WTC11 (cell line): ENCODE measurements at regions not wholly inside any gene's neighbourhood (a gene's known extent, or its start where the extent isn't known, plus 50 kb on each side); places are given as distances from the start of the nearest gene placed in this dataset.
"Not testable (repeated sequence)": the region's sequence is repeated elsewhere in the genome, so short reads cannot be mapped to it uniquely, and the experiment has no call there.

Source experiments
- CREB1 ChIP-seq: sonication (generic); formaldehyde crosslinking; IDR thresholded peaks from 2 replicates; pipeline ENCODE4 v1.8.0; 2023; ENCODE audit warnings: mild to moderate bottlenecking, missing genetic modification reagents
- ELF4 ChIP-seq: sonication (generic); formaldehyde crosslinking; IDR thresholded peaks from 2 replicates; pipeline ENCODE4 v1.8.1; 2022; ENCODE audit warnings: low read depth, mild to moderate bottlenecking, moderate library complexity, missing genetic modification reagents
- FOXJ3 ChIP-seq: sonication (generic); formaldehyde crosslinking; IDR thresholded peaks from 2 replicates; pipeline ENCODE4 v1.9.0; 2021; ENCODE audit warnings: missing genetic modification reagents, mild to moderate bottlenecking, borderline replicate concordance
- FOXP1 ChIP-seq: sonication (generic); formaldehyde crosslinking; IDR thresholded peaks from 2 replicates; pipeline ENCODE4 v1.8.0; 2022; ENCODE audit warnings: missing genetic modification reagents, mild to moderate bottlenecking, moderate library complexity, borderline replicate concordance
- GRHL2 ChIP-seq: fragments of 250-450 bp; sonication (Bioruptor Pico); IDR thresholded peaks from 2 replicates; pipeline ENCODE4 v1.8.0; 2022; ENCODE audit warnings: mild to moderate bottlenecking, moderate library complexity; ENCODE audit not compliant: insufficient replicate concordance, severe bottlenecking
- RORB ChIP-seq: fragments of 250-450 bp; sonication (Bioruptor Pico); IDR thresholded peaks from 2 replicates; pipeline ENCODE4 v1.9.0; 2021; ENCODE audit warnings: mild to moderate bottlenecking
- SP1 ChIP-seq: sonication (generic); formaldehyde crosslinking; conservative IDR thresholded peaks from 2 replicates; pipeline ENCODE4 v1.8.1; 2022; ENCODE audit warnings: missing genetic modification reagents
- TCF7 ChIP-seq: sonication (generic); formaldehyde crosslinking; IDR thresholded peaks from 2 replicates; pipeline ENCODE4 v1.8.0; 2022; ENCODE audit warnings: mild to moderate bottlenecking, low read depth, missing genetic modification reagents, moderate library complexity
- ZNF396 ChIP-seq: fragments of 250-450 bp; sonication (Bioruptor Pico); IDR thresholded peaks from 2 replicates; pipeline ENCODE4 v1.8.0; 2021; ENCODE audit warnings: mild to moderate bottlenecking, moderate library complexity, borderline replicate concordance
- TF ChIP-seq, protein P1 (sequence below): sonication (generic); formaldehyde crosslinking; IDR thresholded peaks from 2 replicates; pipeline ENCODE4 v1.8.0; 2022; ENCODE audit warnings: mild to moderate bottlenecking, missing genetic modification reagents
- TF ChIP-seq, protein P2 (sequence below): sonication (generic); formaldehyde crosslinking; IDR thresholded peaks from 2 replicates; pipeline ENCODE4 v1.8.1; 2023; ENCODE audit warnings: mild to moderate bottlenecking, moderate library complexity, missing genetic modification reagents
- TF ChIP-seq, protein P3 (sequence below): sonication (generic); formaldehyde crosslinking; IDR thresholded peaks from 2 replicates; pipeline ENCODE4 v1.8.1; 2022; ENCODE audit warnings: low read depth, missing genetic modification reagents, borderline replicate concordance
- TF ChIP-seq, protein P4 (sequence below): sonication (generic); formaldehyde crosslinking; IDR thresholded peaks from 2 replicates; pipeline ENCODE4 v1.8.1; 2022; ENCODE audit warnings: missing genetic modification reagents, borderline replicate concordance
- TF ChIP-seq, protein P5 (sequence below): fragments of 200-600 bp; IDR thresholded peaks from 2 replicates; pipeline ENCODE4 v1.8.0; 2022; ENCODE audit warnings: antibody characterized with exemption

DNA sequence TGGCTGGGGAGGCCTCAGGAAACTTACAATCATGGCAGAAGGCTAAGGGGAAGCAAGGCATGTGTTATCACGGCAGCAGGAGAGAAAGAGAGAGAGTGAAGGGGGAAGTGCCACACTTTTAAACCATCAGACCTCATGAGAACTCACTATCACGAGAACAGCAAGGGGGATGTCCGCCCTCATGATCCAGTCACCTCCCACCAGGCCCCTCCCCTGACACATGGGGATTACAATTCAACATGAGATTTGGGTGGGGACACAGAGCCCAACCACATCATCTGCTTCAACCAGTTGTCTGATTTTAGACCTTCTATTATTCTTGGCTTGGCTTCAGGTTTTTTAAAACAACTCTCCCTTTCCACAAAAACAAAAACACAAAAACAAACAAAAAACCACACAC lies 93.7 kb upstream of the BASP1 start:
- TF ChIP-seq SP1 (CRISPR knock-in tag); ZNF396 (CRISPR knock-in tag); CREB1 (CRISPR knock-in tag); TCF7; ELF4; FOXP1 (CRISPR knock-in tag); FOXJ3 (CRISPR knock-in tag); RORB (CRISPR knock-in tag); GRHL2 (CRISPR knock-in tag): not testable (repeated sequence)
- TF ChIP-seq, protein P1, sequence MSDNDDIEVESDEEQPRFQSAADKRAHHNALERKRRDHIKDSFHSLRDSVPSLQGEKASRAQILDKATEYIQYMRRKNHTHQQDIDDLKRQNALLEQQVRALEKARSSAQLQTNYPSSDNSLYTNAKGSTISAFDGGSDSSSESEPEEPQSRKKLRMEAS (CRISPR knock-in tag), result not testable (repeated sequence)
- TF ChIP-seq, protein P2, sequence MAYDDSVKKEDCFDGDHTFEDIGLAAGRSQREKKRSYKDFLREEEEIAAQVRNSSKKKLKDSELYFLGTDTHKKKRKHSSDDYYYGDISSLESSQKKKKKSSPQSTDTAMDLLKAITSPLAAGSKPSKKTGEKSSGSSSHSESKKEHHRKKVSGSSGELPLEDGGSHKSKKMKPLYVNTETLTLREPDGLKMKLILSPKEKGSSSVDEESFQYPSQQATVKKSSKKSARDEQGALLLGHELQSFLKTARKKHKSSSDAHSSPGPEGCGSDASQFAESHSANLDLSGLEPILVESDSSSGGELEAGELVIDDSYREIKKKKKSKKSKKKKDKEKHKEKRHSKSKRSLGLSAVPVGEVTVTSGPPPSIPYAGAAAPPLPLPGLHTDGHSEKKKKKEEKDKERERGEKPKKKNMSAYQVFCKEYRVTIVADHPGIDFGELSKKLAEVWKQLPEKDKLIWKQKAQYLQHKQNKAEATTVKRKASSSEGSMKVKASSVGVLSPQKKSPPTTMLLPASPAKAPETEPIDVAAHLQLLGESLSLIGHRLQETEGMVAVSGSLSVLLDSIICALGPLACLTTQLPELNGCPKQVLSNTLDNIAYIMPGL (CRISPR knock-in tag), result not testable (repeated sequence)
- TF ChIP-seq, protein P3, sequence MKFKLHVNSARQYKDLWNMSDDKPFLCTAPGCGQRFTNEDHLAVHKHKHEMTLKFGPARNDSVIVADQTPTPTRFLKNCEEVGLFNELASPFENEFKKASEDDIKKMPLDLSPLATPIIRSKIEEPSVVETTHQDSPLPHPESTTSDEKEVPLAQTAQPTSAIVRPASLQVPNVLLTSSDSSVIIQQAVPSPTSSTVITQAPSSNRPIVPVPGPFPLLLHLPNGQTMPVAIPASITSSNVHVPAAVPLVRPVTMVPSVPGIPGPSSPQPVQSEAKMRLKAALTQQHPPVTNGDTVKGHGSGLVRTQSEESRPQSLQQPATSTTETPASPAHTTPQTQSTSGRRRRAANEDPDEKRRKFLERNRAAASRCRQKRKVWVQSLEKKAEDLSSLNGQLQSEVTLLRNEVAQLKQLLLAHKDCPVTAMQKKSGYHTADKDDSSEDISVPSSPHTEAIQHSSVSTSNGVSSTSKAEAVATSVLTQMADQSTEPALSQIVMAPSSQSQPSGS, result not testable (repeated sequence)
- TF ChIP-seq, protein P4, sequence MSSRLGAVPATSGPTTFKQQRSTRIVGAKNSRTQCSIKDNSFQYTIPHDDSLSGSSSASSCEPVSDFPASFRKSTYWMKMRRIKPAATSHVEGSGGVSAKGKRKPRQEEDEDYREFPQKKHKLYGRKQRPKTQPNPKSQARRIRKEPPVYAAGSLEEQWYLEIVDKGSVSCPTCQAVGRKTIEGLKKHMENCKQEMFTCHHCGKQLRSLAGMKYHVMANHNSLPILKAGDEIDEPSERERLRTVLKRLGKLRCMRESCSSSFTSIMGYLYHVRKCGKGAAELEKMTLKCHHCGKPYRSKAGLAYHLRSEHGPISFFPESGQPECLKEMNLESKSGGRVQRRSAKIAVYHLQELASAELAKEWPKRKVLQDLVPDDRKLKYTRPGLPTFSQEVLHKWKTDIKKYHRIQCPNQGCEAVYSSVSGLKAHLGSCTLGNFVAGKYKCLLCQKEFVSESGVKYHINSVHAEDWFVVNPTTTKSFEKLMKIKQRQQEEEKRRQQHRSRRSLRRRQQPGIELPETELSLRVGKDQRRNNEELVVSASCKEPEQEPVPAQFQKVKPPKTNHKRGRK (CRISPR knock-in tag), result not testable (repeated sequence)
- TF ChIP-seq, protein P5, sequence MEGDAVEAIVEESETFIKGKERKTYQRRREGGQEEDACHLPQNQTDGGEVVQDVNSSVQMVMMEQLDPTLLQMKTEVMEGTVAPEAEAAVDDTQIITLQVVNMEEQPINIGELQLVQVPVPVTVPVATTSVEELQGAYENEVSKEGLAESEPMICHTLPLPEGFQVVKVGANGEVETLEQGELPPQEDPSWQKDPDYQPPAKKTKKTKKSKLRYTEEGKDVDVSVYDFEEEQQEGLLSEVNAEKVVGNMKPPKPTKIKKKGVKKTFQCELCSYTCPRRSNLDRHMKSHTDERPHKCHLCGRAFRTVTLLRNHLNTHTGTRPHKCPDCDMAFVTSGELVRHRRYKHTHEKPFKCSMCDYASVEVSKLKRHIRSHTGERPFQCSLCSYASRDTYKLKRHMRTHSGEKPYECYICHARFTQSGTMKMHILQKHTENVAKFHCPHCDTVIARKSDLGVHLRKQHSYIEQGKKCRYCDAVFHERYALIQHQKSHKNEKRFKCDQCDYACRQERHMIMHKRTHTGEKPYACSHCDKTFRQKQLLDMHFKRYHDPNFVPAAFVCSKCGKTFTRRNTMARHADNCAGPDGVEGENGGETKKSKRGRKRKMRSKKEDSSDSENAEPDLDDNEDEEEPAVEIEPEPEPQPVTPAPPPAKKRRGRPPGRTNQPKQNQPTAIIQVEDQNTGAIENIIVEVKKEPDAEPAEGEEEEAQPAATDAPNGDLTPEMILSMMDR, result not testable (repeated sequence)
